ENCODE measurements at regions not wholly inside any gene's neighbourhood (a gene's known extent, or its start where the extent isn't known, plus 50 kb on each side); places are given as distances from the start of the nearest gene placed in this dataset.

- no peak overlapping the region for H3K4ac ChIP-seq (replicated peaks; ENCODE audit: insufficient read length, low read depth, low read length)
- CTCF ChIA-PET (ENCODE audit: partially characterized antibody): interaction anchor here (1.2 kb wide), 1 partner anchor 8 kb away, joined by 4 read pairs; no protein-coding TSS in a partner anchor
These were observed 143.8 kb downstream of the ERMARD start for GRCh38 chr6:169895000-169895759.

More at GRCh38 chr6:169895000-169895759, 143.8 kb downstream of the ERMARD start:
- Histone ChIP-seq H2BK15ac (ENCODE audit: low read length) (no peak overlapping the region), H3K56ac (replicated peaks; ENCODE audit: insufficient read length, low read depth, low read length) (no peak overlapping the region), H3K4me2 (ENCODE audit: insufficient read depth in 1 of 2, low read depth in 2 of 2, low read length in 2 of 2) (no peak overlapping the region), H3K23ac (ENCODE audit: insufficient read length) (no peak overlapping the region), H3K9me3 (ENCODE audit: insufficient read depth in 2 of 2, low read depth in 1 of 2, low read length in 1 of 2) (peaks cover 18 to 19% of the 10 kb centered on the region in 2 experiments; a peak in 3 of 4 replicates), H3K9ac (replicated peaks in 1 of 4; ENCODE audit: extremely low read depth in 1 of 4, low read depth in 3 of 4, low read length in 3 of 4) (no peak overlapping the region), H3K4me3 (ENCODE audit: extremely low read depth in 1 of 4, insufficient read depth in 2 of 4, low read depth in 3 of 4, low read length in 4 of 4) (no peak overlapping the region), H2BK12ac (ENCODE audit: low read depth, low read length) (no peak overlapping the region), H2AK5ac (ENCODE audit: low read depth, low read length) (no peak overlapping the region), H3K36me3 (ENCODE audit: control insufficient read depth in 2 of 4, insufficient read depth in 4 of 4, low read length in 3 of 4) (no peaks in the 10 kb centered on the region), H2BK5ac (ENCODE audit: low read depth, low read length) (no peak overlapping the region), H4K91ac (replicated peaks; ENCODE audit: insufficient read length, low read length) (no peak overlapping the region), H2BK120ac (replicated peaks; ENCODE audit: low read depth, low read length) (no peak overlapping the region), H3K18ac (ENCODE audit: extremely low read depth, low read length) (no peak overlapping the region), H3K79me1 (ENCODE audit: low read depth, low read length) (no peaks in the 10 kb centered on the region), H2BK20ac (ENCODE audit: low read length) (no peak overlapping the region), H3K23me2 (ENCODE audit: low read depth, low read length) (peaks cover 2% of the 10 kb centered on the region; the same call in 1 of the 2 replicates), H3K27ac (ENCODE audit: low read depth, low read length) (no peak overlapping the region), H4K5ac (ENCODE audit: insufficient read length, low read depth, low read length) (no peak overlapping the region), H2AFZ (ENCODE audit: low read length) (no peak overlapping the region), H3K4me1 (replicated peaks in 1 of 4; ENCODE audit: control insufficient read depth in 3 of 4, insufficient read depth in 4 of 4, low read length in 3 of 4) (no peaks in the 10 kb centered on the region), H3K79me2 (ENCODE audit: control insufficient read depth in 1 of 2, insufficient read depth in 2 of 2, low read length in 2 of 2) (no peaks in the 10 kb centered on the region), H4K8ac (ENCODE audit: extremely low read depth, insufficient read depth, low read length) (no peak overlapping the region), H4K20me1 (replicated peaks in 1 of 2; ENCODE audit: control insufficient read depth in 1 of 2, insufficient read depth in 2 of 2, low read length in 2 of 2) (peaks cover 0 to 2% of the 10 kb centered on the region in 2 experiments), H3K27me3 (replicated peaks in 1 of 4; ENCODE audit: control insufficient read depth in 3 of 4, extremely low read depth in 1 of 4, insufficient read depth in 3 of 4, low read length in 3 of 4) (no peaks in the 10 kb centered on the region), H3K14ac (ENCODE audit: insufficient read length) (no peak overlapping the region)
- POLR2A ChIA-PET (ENCODE audit: partially characterized antibody): no interaction called here
- WGBS, 2 experiments (ENCODE audit: extremely low coverage in 1 of 2, insufficient coverage in 1 of 2, insufficient read length in 1 of 2, insufficient replicate concordance in 2 of 2, low coverage in 1 of 2, low lambda C conversion rate in 2 of 2, missing lambda C conversion rate in 1 of 2): 92% methylated on average over 6 of the region's 7 CpGs; no CpG with 5 or more reads in 1 of the 2 experiments
- FAIRE-seq (no peak), DNase-seq (ENCODE audit: low read depth in 1 of 2, low spot score in 2 of 2) (no peak)
- TF ChIP-seq RNF2 (IDR thresholded peaks at IDR 0.05; ENCODE audit: borderline replicate concordance, low read depth, low read length, missing control alignments, poor library complexity, severe bottlenecking) (no peak), RXRA (IDR thresholded peaks at IDR 0.05; ENCODE audit: insufficient read depth, low read depth, low read length) (no peak), ATF3 (IDR thresholded peaks at IDR 0.05; ENCODE audit: insufficient read depth, low read depth, low read length) (no peak), NANOG (IDR thresholded peaks at IDR 0.05; ENCODE audit: insufficient read depth, low read depth, low read length, poor library complexity, severe bottlenecking) (no peak), KDM4A (IDR thresholded peaks at IDR 0.05; ENCODE audit: low read depth, low read length, severe bottlenecking) (no peak), SRF (IDR thresholded peaks at IDR 0.05; ENCODE audit: low read depth, low read length) (no peak), E2F6 (IDR thresholded peaks at IDR 0.05) (no peak)

All from H1 (cell line).